ENCODE measurements at regions not wholly inside any gene's neighbourhood (a gene's known extent, or its start where the extent isn't known, plus 50 kb on each side); places are given as distances from the start of the nearest gene placed in this dataset.

DNA sequence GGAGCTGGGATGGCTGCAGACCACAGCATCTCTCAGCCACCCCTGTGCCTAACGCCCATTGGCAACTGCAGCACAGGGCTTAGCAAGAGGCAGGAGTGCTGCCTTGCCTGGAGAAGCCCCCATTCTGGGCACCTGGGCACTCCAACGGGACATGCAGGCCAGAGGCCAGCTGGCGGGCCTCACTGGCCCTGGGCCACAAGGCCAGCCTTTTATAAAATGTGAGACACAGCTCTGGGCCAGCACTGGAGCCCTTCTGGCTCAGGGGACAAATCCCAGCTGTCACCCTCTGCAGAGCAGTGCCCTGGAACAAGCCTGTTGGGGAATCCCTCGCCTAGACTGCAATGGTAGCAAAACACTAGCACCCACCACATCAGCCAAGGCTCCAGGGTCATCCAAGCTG lies 171.8 kb downstream of the WSCD1 start:
- H3K36me3 ChIP-seq (replicated peaks in 1 of 2; ENCODE audit: insufficient read depth in 1 of 2, low read depth in 2 of 2) = no peaks in the 10 kb centered on the region
- 41% methylated on average over 4 of the region's 4 CpGs; no CpG with 5 or more reads in 1 of the 2 donors for WGBS, 2 donors
- no peaks in the 10 kb centered on the region for H3K9me3 ChIP-seq
- DNase-seq = no peak
- H3K27me3 ChIP-seq = no peaks in the 10 kb centered on the region
- ATAC-seq = no peak
- no peak overlapping the region for H3K4me3 ChIP-seq
- H3K4me1 ChIP-seq = no peaks in the 10 kb centered on the region
- intact Hi-C loops (cut with DNase I) = no loop called here
- TF ChIP-seq, protein P1, sequence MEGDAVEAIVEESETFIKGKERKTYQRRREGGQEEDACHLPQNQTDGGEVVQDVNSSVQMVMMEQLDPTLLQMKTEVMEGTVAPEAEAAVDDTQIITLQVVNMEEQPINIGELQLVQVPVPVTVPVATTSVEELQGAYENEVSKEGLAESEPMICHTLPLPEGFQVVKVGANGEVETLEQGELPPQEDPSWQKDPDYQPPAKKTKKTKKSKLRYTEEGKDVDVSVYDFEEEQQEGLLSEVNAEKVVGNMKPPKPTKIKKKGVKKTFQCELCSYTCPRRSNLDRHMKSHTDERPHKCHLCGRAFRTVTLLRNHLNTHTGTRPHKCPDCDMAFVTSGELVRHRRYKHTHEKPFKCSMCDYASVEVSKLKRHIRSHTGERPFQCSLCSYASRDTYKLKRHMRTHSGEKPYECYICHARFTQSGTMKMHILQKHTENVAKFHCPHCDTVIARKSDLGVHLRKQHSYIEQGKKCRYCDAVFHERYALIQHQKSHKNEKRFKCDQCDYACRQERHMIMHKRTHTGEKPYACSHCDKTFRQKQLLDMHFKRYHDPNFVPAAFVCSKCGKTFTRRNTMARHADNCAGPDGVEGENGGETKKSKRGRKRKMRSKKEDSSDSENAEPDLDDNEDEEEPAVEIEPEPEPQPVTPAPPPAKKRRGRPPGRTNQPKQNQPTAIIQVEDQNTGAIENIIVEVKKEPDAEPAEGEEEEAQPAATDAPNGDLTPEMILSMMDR (IDR thresholded peaks at IDR 0.05) = no peak
- no peak for TF ChIP-seq POLR2A (IDR thresholded peaks at IDR 0.05)
- H3K27ac ChIP-seq = no peak overlapping the region

DNA sequence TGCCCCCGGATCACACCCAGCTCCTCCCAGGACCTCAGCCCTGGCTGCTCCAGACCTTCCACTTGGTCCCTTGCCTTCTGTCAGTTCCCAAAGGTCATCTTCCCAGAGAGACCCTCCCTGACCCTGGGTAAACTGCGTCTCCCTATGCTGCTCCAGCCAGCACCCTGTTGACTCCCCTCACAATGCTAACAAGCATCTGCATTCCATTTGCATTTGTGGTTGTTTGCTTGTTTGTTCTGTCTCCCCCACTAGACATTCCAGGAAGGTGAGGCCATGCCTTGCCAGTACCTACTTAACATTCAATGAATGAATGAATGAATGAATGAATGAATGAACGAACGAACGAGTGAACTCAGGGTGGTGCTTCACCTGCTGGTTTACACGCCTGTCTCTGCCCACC lies 171.2 kb downstream of the WSCD1 start:
- Histone ChIP-seq H3K4me3 (no peak overlapping the region), H3K27me3 (no peaks in the 10 kb centered on the region), H3K4me1 (no peaks in the 10 kb centered on the region), H3K9me3 (no peaks in the 10 kb centered on the region), H3K27ac (no peak overlapping the region), H3K36me3 (replicated peaks in 1 of 2; ENCODE audit: insufficient read depth in 1 of 2, low read depth in 2 of 2) (no peaks in the 10 kb centered on the region)
- 20 to 31% methylated on average over 6 of the region's 6 CpGs for WGBS, 2 donors
- intact Hi-C loops (cut with DNase I) = no loop called here
- DNase-seq (no peak), ATAC-seq (no peak)
- TF ChIP-seq POLR2A (IDR thresholded peaks at IDR 0.05) = no peak
- TF ChIP-seq, protein P1 (IDR thresholded peaks at IDR 0.05) = no peak

DNA sequence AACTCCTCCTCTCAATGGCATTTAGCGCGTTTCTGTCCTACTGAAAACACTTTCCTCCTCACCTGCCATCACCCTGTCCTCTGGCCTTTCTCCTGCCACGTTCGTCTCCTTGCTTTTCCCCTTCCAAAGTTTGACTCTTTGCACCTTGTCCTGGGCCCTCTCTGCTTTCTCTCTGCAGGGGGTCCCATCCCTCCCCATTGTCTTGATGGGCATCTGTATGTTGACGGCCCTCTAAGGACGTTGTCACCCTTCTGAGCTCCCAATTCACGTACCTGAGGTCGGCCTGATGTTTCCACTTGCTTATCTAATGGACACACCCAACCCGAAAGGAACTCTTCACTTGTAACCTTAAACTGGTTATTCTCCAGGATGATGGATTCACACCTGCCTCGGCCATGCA lies 170.4 kb downstream of the WSCD1 start:
- no peaks in the 10 kb centered on the region for H3K27me3 ChIP-seq
- H3K36me3 ChIP-seq (replicated peaks in 1 of 2; ENCODE audit: insufficient read depth in 1 of 2, low read depth in 2 of 2) = no peaks in the 10 kb centered on the region
- no peaks in the 10 kb centered on the region for H3K4me1 ChIP-seq
- intact Hi-C loops (cut with DNase I) = no loop called here
- ATAC-seq (no peak), DNase-seq (no peak)
- WGBS, 2 donors = 36 to 39% methylated on average over 10 of the region's 10 CpGs
- no peak overlapping the region for H3K27ac ChIP-seq
- H3K9me3 ChIP-seq = no peaks in the 10 kb centered on the region
- H3K4me3 ChIP-seq = no peak overlapping the region
- TF ChIP-seq, protein P1 (IDR thresholded peaks at IDR 0.05) = no peak
- no peak for TF ChIP-seq POLR2A (IDR thresholded peaks at IDR 0.05)

DNA sequence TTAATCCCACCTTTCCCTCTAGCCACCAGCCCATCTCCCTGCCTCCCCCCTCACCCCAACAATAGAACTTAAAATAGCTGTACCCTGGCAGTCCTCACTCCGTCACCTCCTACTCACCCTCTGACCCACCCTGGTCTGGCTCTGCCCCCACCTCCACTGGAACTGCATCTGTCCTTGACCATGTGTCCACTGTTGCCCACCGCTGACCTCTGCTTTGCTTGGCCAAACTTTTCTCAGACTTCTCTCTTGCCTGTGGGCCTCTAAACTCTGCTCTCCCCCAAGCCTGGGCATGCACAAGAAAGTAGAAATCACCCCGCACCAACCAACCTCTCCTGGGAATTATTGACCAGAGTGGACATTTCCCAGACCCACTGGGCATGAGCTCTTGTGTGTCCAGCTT lies 169.8 kb downstream of the WSCD1 start:
- DNase-seq (no peak), ATAC-seq (no peak)
- no peaks in the 10 kb centered on the region for H3K9me3 ChIP-seq
- H3K27ac ChIP-seq = no peak overlapping the region
- intact Hi-C loops (cut with DNase I) = no loop called here
- no peaks in the 10 kb centered on the region for H3K27me3 ChIP-seq
- WGBS, 2 donors = 61 to 64% methylated on average over 3 of the region's 3 CpGs
- H3K36me3 ChIP-seq (replicated peaks in 1 of 2; ENCODE audit: insufficient read depth in 1 of 2, low read depth in 2 of 2) = no peaks in the 10 kb centered on the region
- H3K4me1 ChIP-seq = no peaks in the 10 kb centered on the region
- TF ChIP-seq POLR2A (IDR thresholded peaks at IDR 0.05) = no peak
- TF ChIP-seq, protein P1 (IDR thresholded peaks at IDR 0.05) = no peak
- no peak overlapping the region for H3K4me3 ChIP-seq

DNA sequence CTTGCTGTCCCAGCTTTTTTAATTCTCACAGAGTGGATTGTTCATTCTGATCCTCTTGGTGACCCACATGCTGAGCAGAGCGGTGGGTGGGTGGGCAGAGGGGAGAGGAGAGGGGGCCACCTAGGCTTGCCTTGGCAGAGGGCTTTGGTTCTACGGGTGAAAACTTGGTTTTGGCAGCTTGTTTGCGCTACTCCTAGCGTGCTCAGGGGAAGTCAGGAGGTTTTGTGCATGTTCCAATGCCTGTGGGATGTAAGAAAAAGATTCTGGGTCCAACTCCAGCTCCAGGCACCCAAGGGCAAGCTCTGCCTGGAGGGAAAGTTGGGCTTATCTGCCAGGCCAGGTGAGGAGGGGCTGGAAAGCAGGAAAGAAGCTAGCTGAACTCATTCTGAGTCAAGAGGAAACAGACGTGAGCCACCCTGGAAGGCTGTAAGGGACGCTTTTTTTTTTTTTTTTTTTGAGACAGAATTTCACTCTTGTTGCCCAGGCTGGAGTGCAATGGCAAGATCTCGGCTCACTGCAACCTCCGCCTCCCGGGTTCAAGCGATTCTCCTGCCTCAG lies 169.1 kb downstream of the WSCD1 start:
- 48 to 60% methylated on average over 10 of the region's 10 CpGs for WGBS, 2 donors
- Histone ChIP-seq H3K27me3 (no peaks in the 10 kb centered on the region), H3K4me3 (no peak overlapping the region), H3K36me3 (replicated peaks in 1 of 2; ENCODE audit: insufficient read depth in 1 of 2, low read depth in 2 of 2) (no peaks in the 10 kb centered on the region), H3K27ac (no peak overlapping the region), H3K4me1 (no peaks in the 10 kb centered on the region), H3K9me3 (no peaks in the 10 kb centered on the region)
- no peak for DNase-seq
- intact Hi-C loops (cut with DNase I) = no loop called here
- ATAC-seq = no peak
- TF ChIP-seq, protein P1 (IDR thresholded peaks at IDR 0.05) = no peak
- no peak for TF ChIP-seq POLR2A (IDR thresholded peaks at IDR 0.05)

Measured in body of pancreas (tissue), 4 donors.